OCI-LY1 (cell line): ENCODE measurements at regions not wholly inside any gene's neighbourhood (a gene's known extent, or its start where the extent isn't known, plus 50 kb on each side); places are given as distances from the start of the nearest gene placed in this dataset.

Experiments
- H2AFZ ChIP-seq: fragments of 200-600 bp; sonication (generic), shearing (Covaris generic); 2 replicates; pipeline ENCODE4 v1.6.0; 2014; ENCODE audit warnings: antibody characterized with exemption, mild to moderate bottlenecking, low read length
- H3F3A ChIP-seq: fragments of 200-600 bp; sonication (generic), shearing (Covaris generic); 2 replicates; pipeline ENCODE4 v1.6.0; 2014; ENCODE audit warnings: mild to moderate bottlenecking, antibody characterized with exemption, low read length, moderate library complexity; ENCODE audit not compliant: insufficient read depth
- H3K27ac ChIP-seq: fragments of 200-600 bp; sonication (generic); 2 replicates; pipeline ENCODE4 v1.5.1; 2014; ENCODE audit warnings: low read length, mixed run types, mild to moderate bottlenecking, low read depth; ENCODE audit not compliant: poor library complexity, severe bottlenecking
- H3K27me3 ChIP-seq: fragments of 200-600 bp; sonication (generic); 2 replicates; pipeline ENCODE4 v1.6.0; 2014; ENCODE audit warnings: antibody characterized with exemption, mild to moderate bottlenecking, low read length, moderate library complexity; ENCODE audit not compliant: insufficient read depth
- H3K36me3 ChIP-seq: fragments of 200-600 bp; sonication (generic); 2 replicates; pipeline ENCODE4 v1.6.1; 2014; ENCODE audit warnings: mild to moderate bottlenecking, antibody characterized with exemption, low read length, moderate library complexity, mixed read lengths; ENCODE audit not compliant: insufficient read depth
- H3K4me1 ChIP-seq: fragments of 200-600 bp; sonication (generic); 2 replicates; pipeline ENCODE4 v1.5.1; 2014; ENCODE audit warnings: mild to moderate bottlenecking, low read length, moderate library complexity; ENCODE audit not compliant: insufficient read depth, severe bottlenecking
- H3K4me2 ChIP-seq: fragments of 200-600 bp; sonication (generic), shearing (Covaris generic); 2 replicates; pipeline ENCODE4 v1.6.1; 2014; ENCODE audit warnings: low read length
- H3K4me3 ChIP-seq: fragments of 200-600 bp; sonication (generic); 2 replicates; pipeline ENCODE4 v1.5.1; 2014; ENCODE audit warnings: low read length, low read depth, mild to moderate bottlenecking, mixed read lengths; ENCODE audit not compliant: poor library complexity, severe bottlenecking
- H3K79me2 ChIP-seq: fragments of 200-600 bp; shearing (Covaris generic); 2 replicates; pipeline ENCODE4 v1.6.1; 2016; ENCODE audit warnings: mixed run types, low read length, mixed read lengths; ENCODE audit not compliant: insufficient read depth
- H3K9ac ChIP-seq: fragments of 200-600 bp; sonication (generic), shearing (Covaris generic); 2 replicates; pipeline ENCODE4 v1.6.1; 2014; ENCODE audit warnings: mild to moderate bottlenecking, low read length, mixed read lengths
- H3K9me2 ChIP-seq: fragments of 200-600 bp; sonication (generic), shearing (Covaris generic); 2 replicates; pipeline ENCODE4 v1.6.1; 2014; ENCODE audit warnings: low read depth, mild to moderate bottlenecking, low read length, mixed read lengths
- H3K9me3 ChIP-seq: fragments of 200-600 bp; shearing (Covaris generic); 2 replicates; pipeline ENCODE4 v1.6.1; 2014; ENCODE audit warnings: low read length, mixed read lengths
- H4K20me1 ChIP-seq: fragments of 200-600 bp; sonication (generic), shearing (Covaris generic); 2 replicates; pipeline ENCODE4 v1.6.0; 2016; ENCODE audit warnings: mild to moderate bottlenecking, low read length; ENCODE audit not compliant: insufficient read depth
- EZH2 ChIP-seq: fragments of 200-600 bp; sonication (generic), shearing (Covaris generic); IDR thresholded peaks from 2 replicates; pipeline ENCODE4 v1.8.0; 2017; ENCODE audit warnings: borderline replicate concordance, mixed run types, mild to moderate bottlenecking, antibody characterized with exemption, low read length, moderate library complexity, mixed read lengths
- TF ChIP-seq, protein P1 (sequence below): fragments of 200-600 bp; sonication (generic), shearing (Covaris generic); IDR thresholded peaks from 2 replicates; pipeline ENCODE4 v1.5.1; 2017; ENCODE audit warnings: mild to moderate bottlenecking, antibody characterized with exemption, low read length, moderate library complexity, mixed read lengths

DNA sequence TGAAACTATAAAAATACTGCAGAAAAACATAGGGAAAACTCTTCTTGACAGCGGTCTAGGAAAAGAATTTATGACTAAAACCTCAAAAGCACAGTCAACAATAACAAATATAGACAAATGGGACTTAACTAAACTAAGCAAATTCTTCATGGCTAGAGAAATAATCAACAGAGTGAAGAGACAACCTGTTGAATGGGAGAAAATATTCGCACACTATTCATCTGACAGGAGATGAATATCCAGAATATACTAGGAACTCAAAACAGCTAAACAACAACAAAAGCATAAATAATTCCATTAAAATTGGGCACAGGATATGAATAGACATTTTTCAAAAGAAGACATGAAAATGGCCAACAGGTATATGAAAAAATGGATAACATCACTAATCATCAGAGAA is 303.6 kb upstream of the PRR20A start:
- no peaks in the 10 kb centered on the region for H3K36me3 ChIP-seq
- no peaks in the 10 kb centered on the region for H3K27me3 ChIP-seq
- H3K4me3 ChIP-seq: no peak overlapping the region
- no peak overlapping the region for H3K27ac ChIP-seq
- H4K20me1 ChIP-seq: no peaks in the 10 kb centered on the region
- H3K9me2 ChIP-seq: no peaks in the 10 kb centered on the region
- TF ChIP-seq EZH2: no peak
- TF ChIP-seq, protein P1, sequence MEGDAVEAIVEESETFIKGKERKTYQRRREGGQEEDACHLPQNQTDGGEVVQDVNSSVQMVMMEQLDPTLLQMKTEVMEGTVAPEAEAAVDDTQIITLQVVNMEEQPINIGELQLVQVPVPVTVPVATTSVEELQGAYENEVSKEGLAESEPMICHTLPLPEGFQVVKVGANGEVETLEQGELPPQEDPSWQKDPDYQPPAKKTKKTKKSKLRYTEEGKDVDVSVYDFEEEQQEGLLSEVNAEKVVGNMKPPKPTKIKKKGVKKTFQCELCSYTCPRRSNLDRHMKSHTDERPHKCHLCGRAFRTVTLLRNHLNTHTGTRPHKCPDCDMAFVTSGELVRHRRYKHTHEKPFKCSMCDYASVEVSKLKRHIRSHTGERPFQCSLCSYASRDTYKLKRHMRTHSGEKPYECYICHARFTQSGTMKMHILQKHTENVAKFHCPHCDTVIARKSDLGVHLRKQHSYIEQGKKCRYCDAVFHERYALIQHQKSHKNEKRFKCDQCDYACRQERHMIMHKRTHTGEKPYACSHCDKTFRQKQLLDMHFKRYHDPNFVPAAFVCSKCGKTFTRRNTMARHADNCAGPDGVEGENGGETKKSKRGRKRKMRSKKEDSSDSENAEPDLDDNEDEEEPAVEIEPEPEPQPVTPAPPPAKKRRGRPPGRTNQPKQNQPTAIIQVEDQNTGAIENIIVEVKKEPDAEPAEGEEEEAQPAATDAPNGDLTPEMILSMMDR: no peak
- no peaks in the 10 kb centered on the region for H3F3A ChIP-seq
- H3K9me3 ChIP-seq: no peaks in the 10 kb centered on the region
- H3K79me2 ChIP-seq: no peaks in the 10 kb centered on the region
- H3K4me2 ChIP-seq: no peak overlapping the region
- H2AFZ ChIP-seq: no peak overlapping the region
- H3K9ac ChIP-seq: no peak overlapping the region
- no peaks in the 10 kb centered on the region for H3K4me1 ChIP-seq

DNA sequence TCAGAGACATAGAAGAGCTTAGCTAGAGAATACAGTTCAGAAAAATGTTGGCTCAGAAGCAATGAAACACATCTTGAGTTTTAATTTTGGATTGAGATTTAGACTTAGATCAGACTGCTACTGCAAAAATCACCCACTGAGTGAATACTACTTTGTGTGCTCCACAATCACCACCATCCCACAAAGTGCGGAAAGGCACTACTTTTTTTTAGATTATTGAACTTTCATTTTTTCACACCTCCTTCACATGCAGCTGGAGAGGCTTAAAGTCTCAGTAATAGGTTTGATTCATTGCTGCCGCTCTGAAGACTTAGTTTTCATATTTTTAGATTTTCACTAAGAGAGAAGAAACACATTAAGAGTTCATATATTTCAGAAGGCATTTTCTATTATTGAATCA is 289.9 kb upstream of the PRR20A start:
- no peaks in the 10 kb centered on the region for H3K9me2 ChIP-seq
- no peak overlapping the region for H3K9ac ChIP-seq
- no peak overlapping the region for H2AFZ ChIP-seq
- no peaks in the 10 kb centered on the region for H3K9me3 ChIP-seq
- no peak overlapping the region for H3K4me2 ChIP-seq
- H3K79me2 ChIP-seq: no peaks in the 10 kb centered on the region
- H3K4me3 ChIP-seq: no peak overlapping the region
- TF ChIP-seq, protein P1: no peak
- TF ChIP-seq EZH2: no peak
- no peaks in the 10 kb centered on the region for H3K4me1 ChIP-seq
- no peak overlapping the region for H3K27ac ChIP-seq
- no peaks in the 10 kb centered on the region for H3F3A ChIP-seq
- H4K20me1 ChIP-seq: no peaks in the 10 kb centered on the region
- H3K27me3 ChIP-seq: no peaks in the 10 kb centered on the region
- no peaks in the 10 kb centered on the region for H3K36me3 ChIP-seq

DNA sequence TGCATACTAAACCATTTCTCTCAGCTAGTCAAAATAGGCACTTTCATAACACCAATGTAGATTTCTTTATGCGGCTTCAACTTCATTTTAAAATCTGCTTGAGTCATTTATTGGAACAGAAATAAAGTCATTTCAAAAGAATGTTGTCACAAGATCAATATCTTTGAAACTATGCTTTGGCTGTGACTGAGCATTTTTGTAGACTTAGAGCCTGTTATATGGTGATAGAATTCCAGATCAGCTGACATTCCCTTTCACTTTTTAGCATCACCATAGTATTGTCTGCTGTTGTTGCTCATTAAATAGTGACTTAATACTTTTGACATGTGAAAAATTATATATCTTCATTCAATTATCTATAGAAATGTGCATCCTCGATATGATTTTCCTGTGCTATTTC is 279.2 kb upstream of the PRR20A start:
- no peak overlapping the region for H3K27ac ChIP-seq
- TF ChIP-seq EZH2: no peak
- TF ChIP-seq, protein P1: no peak
- no peaks in the 10 kb centered on the region for H3K36me3 ChIP-seq
- H4K20me1 ChIP-seq: no peaks in the 10 kb centered on the region
- no peaks in the 10 kb centered on the region for H3K9me2 ChIP-seq
- no peak overlapping the region for H3K4me3 ChIP-seq
- no peaks in the 10 kb centered on the region for H3K27me3 ChIP-seq
- no peaks in the 10 kb centered on the region for H3K79me2 ChIP-seq
- H3K9me3 ChIP-seq: no peaks in the 10 kb centered on the region
- no peaks in the 10 kb centered on the region for H3F3A ChIP-seq
- H3K4me1 ChIP-seq: no peaks in the 10 kb centered on the region
- H2AFZ ChIP-seq: no peak overlapping the region
- H3K9ac ChIP-seq: no peak overlapping the region
- no peak overlapping the region for H3K4me2 ChIP-seq
